Mucosa of rectum (tissue), 2 donors: ENCODE measurements at regions not wholly inside any gene's neighbourhood (a gene's known extent, or its start where the extent isn't known, plus 50 kb on each side); places are given as distances from the start of the nearest gene placed in this dataset.

Source experiments
- H3K27ac ChIP-seq, 2 donors: one replicate each; pipeline ENCODE4 v1.7.0; 2013; ENCODE audit warnings: inconsistent platforms in 2 of 2, low read depth in 2 of 2, low read length in 2 of 2
- H3K27me3 ChIP-seq, 2 donors: one replicate each; pipeline ENCODE4 v1.7.0; 2013; ENCODE audit warnings: low read length in 2 of 2; ENCODE audit not compliant: control insufficient read depth in 2 of 2, insufficient read depth in 2 of 2
- H3K36me3 ChIP-seq, 2 donors: one replicate each; pipeline ENCODE4 v1.7.0; 2013; ENCODE audit warnings: low read length in 2 of 2; ENCODE audit not compliant: control insufficient read depth in 2 of 2, insufficient read depth in 2 of 2
- H3K4me1 ChIP-seq, 2 donors: one replicate each; pipeline ENCODE4 v1.7.0; 2013; ENCODE audit warnings: low read length in 2 of 2, mild to moderate bottlenecking in 1 of 2; ENCODE audit not compliant: control insufficient read depth in 2 of 2, insufficient read depth in 2 of 2
- H3K4me3 ChIP-seq, 2 donors: one replicate each; pipeline ENCODE4 v1.7.0; 2013; ENCODE audit warnings: low read length in 2 of 2
- H3K9ac ChIP-seq, 2 donors: one replicate each; pipeline ENCODE4 v1.7.0; 2013; ENCODE audit warnings: low read length in 2 of 2, low read depth in 1 of 2, mild to moderate bottlenecking in 1 of 2
- H3K9me3 ChIP-seq, 2 donors: one replicate each; pipeline ENCODE4 v1.7.0; 2013; ENCODE audit warnings: low read length in 2 of 2; ENCODE audit not compliant: control insufficient read depth in 2 of 2
- donor health status: healthy.
- donor health status: Normal muscosa, but diverticular disease.

DNA sequence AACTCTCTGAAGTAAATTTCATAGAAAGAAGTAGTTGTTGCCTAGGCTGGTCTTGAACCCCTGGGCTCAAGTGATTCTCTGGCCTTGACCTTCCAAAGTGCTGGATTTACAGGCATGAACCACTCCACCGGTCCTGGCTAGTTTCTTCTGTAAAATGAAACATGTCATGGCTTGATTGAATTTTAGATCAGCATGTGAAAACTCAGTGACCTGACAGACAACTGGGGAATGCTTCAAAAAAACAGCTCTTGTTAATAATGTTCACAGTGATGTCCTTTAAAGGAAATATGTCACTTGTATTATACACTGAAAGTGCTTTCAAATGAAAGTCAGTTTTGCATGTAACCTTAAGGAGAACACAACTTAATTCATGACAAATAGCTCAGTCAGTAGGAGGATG lies 118.2 kb downstream of the KLF5 start:
- H3K27ac ChIP-seq = peak overlapping the region in 1 of 2 donors; percentile 82
- H3K9me3 ChIP-seq = no peaks in the 10 kb centered on the region
- H3K4me3 ChIP-seq = no peak overlapping the region
- peaks cover 16 to 30% of the 10 kb centered on the region in 2 donors for H3K4me1 ChIP-seq
- H3K36me3 ChIP-seq = no peaks in the 10 kb centered on the region
- H3K27me3 ChIP-seq = no peaks in the 10 kb centered on the region
- H3K9ac ChIP-seq = no peak overlapping the region

DNA sequence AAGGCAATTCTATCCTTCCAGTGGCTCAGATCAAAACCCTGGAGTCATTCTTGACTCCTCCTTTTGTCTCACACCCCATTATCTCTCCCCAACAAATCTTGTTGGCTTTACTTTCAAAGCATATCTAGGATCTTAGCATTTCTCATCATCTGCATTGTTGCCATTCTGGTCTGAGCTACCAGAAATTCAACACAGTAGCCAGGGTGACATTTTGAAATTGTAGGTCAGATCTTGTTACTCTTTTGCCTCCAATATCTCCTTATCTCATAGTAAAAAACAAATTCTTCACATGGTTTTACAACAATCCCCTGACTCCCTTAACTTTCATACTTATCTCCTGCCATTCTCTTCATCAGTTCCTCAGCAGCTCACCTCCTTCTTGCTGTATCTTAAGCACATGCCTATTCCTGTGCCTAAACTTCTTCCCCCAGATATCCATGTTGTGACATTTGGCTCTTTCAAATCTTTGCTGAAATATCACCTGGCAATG lies 115.8 kb downstream of the KLF5 start:
- H3K4me1 ChIP-seq = peaks cover 28 to 45% of the 10 kb centered on the region in 2 donors
- H3K36me3 ChIP-seq = no peaks in the 10 kb centered on the region

DNA sequence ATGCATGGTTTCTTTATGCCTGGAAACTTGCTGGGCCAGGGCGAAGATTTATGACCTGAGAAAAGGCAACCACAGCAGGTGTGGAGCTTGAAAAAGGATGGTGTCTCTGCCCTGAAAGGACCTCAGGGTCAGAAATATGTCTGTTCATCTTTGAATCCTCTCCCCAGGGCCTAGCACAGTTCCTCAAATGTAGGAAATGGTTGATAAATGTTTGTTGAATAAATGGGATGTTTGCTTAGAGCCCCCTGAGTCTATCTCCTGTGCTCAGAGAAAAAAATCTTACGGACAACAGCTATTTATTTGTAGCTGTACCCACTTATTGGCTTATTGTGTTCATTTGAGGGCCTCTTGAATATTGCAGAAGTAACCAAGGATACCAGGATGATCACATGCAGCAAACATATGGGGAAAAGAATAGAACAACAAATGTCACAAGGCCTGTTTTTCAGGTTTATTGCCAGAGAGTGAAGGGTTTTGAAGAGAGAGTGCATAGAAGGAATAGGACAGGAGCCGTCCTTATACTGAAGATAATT lies 114.5 kb downstream of the KLF5 start:
- peaks cover 36 to 51% of the 10 kb centered on the region in 2 donors for H3K4me1 ChIP-seq
- H3K9me3 ChIP-seq = no peaks in the 10 kb centered on the region
- no peak overlapping the region for H3K9ac ChIP-seq
- peak overlapping the region; percentile 87 to 88 for H3K27ac ChIP-seq
- no peaks in the 10 kb centered on the region for H3K27me3 ChIP-seq
- no peak overlapping the region for H3K4me3 ChIP-seq
- H3K36me3 ChIP-seq = no peaks in the 10 kb centered on the region

More for the DNA sequence above, 115.8 kb downstream of the KLF5 start:
- Histone ChIP-seq H3K27me3 (no peaks in the 10 kb centered on the region), H3K27ac (no peak overlapping the region), H3K9ac (no peak overlapping the region), H3K4me3 (no peak overlapping the region), H3K9me3 (no peaks in the 10 kb centered on the region)

DNA sequence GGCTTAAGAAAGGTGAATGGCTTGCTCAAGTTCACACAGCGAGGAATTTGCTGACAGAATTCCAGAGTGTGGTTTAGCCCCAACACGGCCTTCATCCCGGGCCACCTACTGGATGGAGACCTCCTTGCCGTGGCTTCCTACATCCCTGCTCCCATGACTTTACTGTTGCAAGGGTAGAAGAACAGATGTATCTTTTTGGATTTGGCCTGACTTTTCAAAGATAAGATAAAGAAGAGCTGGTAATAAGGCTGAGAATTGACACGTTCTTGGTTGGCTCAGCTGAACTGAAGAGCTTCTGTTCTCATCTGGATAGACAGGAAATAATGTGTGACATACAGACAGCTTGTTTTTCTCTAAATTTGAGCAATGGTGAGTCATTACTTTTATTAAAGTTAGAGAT lies 113.1 kb downstream of the KLF5 start:
- H3K27ac ChIP-seq = peak overlapping the region; percentile 87 to 88
- H3K36me3 ChIP-seq = no peaks in the 10 kb centered on the region
- H3K9me3 ChIP-seq = no peaks in the 10 kb centered on the region
- H3K27me3 ChIP-seq = no peaks in the 10 kb centered on the region
- H3K4me1 ChIP-seq = peaks cover 36 to 48% of the 10 kb centered on the region in 2 donors
- H3K4me3 ChIP-seq = no peak overlapping the region
- H3K9ac ChIP-seq = peak overlapping the region in 1 of 2 donors; percentile 28

DNA sequence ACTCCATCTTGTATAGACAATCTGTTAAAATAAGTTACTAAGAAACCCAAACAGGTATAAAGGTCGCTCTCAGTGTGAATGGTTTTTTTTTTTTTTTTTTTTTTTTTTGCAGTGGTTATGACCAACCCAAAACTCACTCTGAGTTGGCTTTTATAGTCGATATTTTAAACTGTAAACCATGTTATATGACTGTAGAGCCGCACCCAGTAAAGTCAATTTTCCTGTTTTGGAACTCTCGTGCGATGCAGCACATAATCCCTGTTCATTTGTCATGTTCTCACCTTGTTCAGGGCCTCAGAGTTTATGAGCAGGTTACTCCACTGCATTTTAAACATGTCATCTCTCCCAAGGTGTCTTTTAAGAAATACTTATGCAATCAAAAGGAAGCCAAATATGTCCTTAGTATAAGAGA lies 112.5 kb downstream of the KLF5 start:
- Histone ChIP-seq H3K4me1 (peaks cover 36 to 54% of the 10 kb centered on the region in 2 donors), H3K4me3 (no peak overlapping the region), H3K27me3 (no peaks in the 10 kb centered on the region), H3K27ac (peak overlapping the region; percentile 87 to 88), H3K9me3 (no peaks in the 10 kb centered on the region), H3K9ac (peak overlapping the region in 1 of 2 donors; percentile 28), H3K36me3 (no peaks in the 10 kb centered on the region)

DNA sequence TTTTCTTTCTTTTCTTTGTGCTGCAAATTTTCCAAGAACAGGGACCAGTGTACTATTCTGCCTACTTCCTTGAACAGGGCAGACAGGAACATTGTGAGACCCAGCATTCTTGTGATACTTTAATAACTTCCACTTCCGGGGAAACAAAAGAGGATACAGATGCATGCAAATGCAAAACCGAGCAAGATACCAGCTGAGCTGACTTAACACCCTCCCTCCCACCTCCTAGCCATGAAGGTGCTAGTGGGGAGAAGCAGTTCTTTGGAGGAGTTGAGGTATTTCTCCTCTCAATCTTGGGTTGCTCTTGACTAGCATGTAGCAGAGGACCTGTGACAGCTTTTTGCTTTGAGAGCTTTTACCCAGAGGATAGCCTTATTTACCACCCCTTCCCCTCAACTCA lies 111.2 kb downstream of the KLF5 start:
- Histone ChIP-seq H3K4me3 (no peak overlapping the region), H3K27ac (peak overlapping the region; percentile 82 to 86), H3K9ac (no peak overlapping the region), H3K9me3 (no peaks in the 10 kb centered on the region), H3K27me3 (no peaks in the 10 kb centered on the region), H3K36me3 (no peaks in the 10 kb centered on the region), H3K4me1 (peaks cover 36 to 56% of the 10 kb centered on the region in 2 donors)

DNA sequence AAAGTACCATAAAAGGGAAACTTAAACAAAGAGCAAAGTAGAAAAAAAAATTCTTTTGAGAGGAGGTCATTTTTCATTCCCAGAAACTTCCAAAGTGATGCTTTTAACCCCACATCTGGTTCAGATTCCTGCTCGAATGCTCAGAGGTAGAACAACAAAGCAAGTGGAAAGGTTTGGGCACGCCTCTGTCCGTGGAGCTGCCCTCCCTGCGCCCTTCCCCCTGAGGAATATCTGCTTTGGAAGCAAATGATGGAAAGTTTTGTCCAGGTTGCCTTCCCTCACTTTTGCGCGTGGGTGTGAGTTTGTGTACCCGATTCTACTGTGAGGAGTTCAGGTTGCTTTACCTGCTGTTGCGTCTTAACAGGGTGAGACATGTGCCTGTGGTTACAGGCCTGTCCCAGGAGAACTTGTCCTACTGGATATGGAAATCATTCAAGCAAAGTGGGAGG lies 110.2 kb downstream of the KLF5 start:
- no peak overlapping the region for H3K4me3 ChIP-seq
- peaks cover 37 to 57% of the 10 kb centered on the region in 2 donors for H3K4me1 ChIP-seq
- H3K36me3 ChIP-seq = no peaks in the 10 kb centered on the region
- no peaks in the 10 kb centered on the region for H3K27me3 ChIP-seq
- H3K9ac ChIP-seq = peak overlapping the region; percentile 21 to 24
- no peaks in the 10 kb centered on the region for H3K9me3 ChIP-seq
- H3K27ac ChIP-seq = peak overlapping the region; percentile 82 to 86

DNA sequence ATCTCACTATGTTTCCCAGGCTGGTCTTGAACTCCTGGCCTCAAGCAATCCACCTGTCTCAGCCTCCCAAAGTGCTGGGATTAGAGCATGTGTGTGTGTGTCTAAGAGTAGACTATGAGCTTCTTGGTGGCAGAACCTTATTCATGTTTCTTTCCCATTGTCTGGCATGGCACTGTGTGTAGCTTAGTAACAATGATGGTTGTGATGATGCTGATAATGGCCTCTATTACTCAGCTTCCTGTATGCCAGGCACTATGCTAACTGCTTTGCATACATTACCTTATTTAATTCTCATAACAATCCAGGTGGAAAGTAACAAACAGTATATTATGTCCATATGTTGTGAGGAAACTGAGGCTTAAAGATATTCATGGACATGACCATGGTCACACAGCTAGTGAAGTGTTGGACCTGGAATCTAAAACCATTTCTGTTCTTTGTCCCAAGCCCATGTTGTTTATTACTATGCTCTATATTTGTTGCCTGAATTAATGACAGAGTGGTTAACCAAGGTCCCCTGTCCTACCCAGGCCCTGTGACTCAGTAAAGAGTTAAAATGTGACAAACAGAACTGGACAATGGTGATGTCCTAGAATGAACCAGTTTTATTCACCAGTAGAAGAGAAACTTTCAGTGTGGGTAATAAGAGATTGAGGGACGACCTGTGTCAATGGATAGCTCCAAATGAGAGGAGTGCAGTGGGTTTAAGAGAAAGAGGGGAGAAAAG lies 109.6 kb downstream of the KLF5 start:
- Histone ChIP-seq H3K9ac (peak overlapping the region in 1 of 2 donors; percentile 21), H3K9me3 (no peaks in the 10 kb centered on the region), H3K27ac (peak overlapping the region; percentile 82 to 86), H3K27me3 (no peaks in the 10 kb centered on the region), H3K36me3 (no peaks in the 10 kb centered on the region), H3K4me3 (no peak overlapping the region), H3K4me1 (peaks cover 34 to 55% of the 10 kb centered on the region in 2 donors)

DNA sequence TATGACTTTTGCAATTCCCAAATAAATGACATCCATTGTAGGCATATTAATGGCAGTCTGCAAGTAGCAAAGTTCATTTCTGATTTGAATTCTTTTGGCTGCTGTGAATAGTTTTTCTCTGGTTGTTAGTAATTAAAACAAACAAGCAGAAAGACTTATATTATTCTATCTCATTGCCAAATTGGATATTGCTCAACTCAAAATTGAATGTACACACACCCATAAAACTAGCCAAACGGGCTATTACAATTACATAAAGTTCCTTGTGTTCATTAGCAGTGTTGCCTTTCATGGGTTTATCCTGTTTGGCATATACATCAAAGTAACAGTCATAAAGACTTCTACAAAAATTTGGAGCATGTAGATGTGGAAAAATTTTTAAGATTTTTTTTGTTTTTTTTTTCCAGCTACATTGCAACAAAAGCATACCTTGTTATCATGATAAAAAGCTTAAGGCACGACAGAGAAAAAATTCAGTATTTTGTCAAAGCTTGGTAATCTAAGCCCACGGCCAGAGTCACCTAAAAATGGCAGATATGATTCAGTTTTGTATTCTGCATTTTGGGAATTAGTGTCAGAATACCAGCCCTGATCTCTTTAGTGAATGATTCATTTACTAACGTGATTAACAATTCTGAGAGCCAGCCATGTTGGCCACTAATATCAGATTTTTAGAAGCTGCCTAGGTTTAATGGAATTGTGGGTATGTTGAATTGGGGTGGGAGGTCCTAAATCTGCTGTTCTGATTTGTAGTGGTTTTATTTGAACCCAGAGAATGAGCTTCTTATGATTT lies 108.4 kb downstream of the KLF5 start:
- Histone ChIP-seq H3K4me3 (no peak overlapping the region), H3K36me3 (no peaks in the 10 kb centered on the region), H3K9ac (no peak overlapping the region), H3K27me3 (no peaks in the 10 kb centered on the region), H3K27ac (peak overlapping the region in 1 of 2 donors; percentile 47), H3K4me1 (peaks cover 26 to 47% of the 10 kb centered on the region in 2 donors), H3K9me3 (no peaks in the 10 kb centered on the region)

DNA sequence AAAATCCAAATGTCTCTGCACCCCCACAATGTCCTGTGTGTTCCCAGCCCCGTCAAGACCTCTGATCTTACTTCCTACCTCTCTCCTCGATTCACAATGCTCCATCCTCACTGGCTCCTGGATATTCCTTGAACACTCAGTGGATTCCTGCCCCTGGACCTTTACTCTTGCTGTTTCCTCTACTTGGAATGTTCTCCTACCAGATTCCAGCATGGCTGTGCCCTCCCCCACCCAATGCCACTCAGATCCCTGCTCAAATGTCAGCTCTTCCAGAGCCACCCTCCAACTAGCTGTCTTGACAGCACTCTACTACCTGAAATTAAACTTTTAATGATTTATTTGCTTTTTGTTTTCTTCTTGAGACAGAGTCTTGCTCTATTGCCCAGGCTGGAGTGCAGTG lies 107.4 kb downstream of the KLF5 start:
- no peak overlapping the region for H3K27ac ChIP-seq
- no peak overlapping the region for H3K4me3 ChIP-seq
- no peak overlapping the region for H3K9ac ChIP-seq
- H3K27me3 ChIP-seq = no peaks in the 10 kb centered on the region
- no peaks in the 10 kb centered on the region for H3K36me3 ChIP-seq
- H3K9me3 ChIP-seq = no peaks in the 10 kb centered on the region
- H3K4me1 ChIP-seq = peaks cover 18 to 40% of the 10 kb centered on the region in 2 donors
